PFSK-1 (cell line): ENCODE measurements at regions not wholly inside any gene's neighbourhood (a gene's known extent, or its start where the extent isn't known, plus 50 kb on each side); places are given as distances from the start of the nearest gene placed in this dataset.

ENCODE experiments used
- FOXP2 ChIP-seq: optimal IDR thresholded peaks from 2 replicates; pipeline ENCODE3; 2011; ENCODE audit warnings: borderline replicate concordance, control low read depth, inconsistent platforms; ENCODE audit not compliant: insufficient read depth; ENCODE audit errors: extremely low read length, extremely low read depth
- POLR2AphosphoS5 ChIP-seq: IDR thresholded peaks from 2 replicates; pipeline ENCODE4 v1.6.1; 2012; ENCODE audit warnings: low read depth, mild to moderate bottlenecking, control low read depth, low read length, moderate library complexity
- SIN3A ChIP-seq: IDR thresholded peaks from 2 replicates; pipeline ENCODE4 v1.6.1; 2012; ENCODE audit warnings: mild to moderate bottlenecking, low read length, moderate library complexity, borderline replicate concordance; ENCODE audit not compliant: insufficient read depth
- TAF1 ChIP-seq: IDR thresholded peaks from 2 replicates; pipeline ENCODE4 v1.6.1; 2012; ENCODE audit warnings: low read length, control low read depth, borderline replicate concordance; ENCODE audit not compliant: insufficient read depth
- TF ChIP-seq, protein P1 (sequence below), 2 experiments: IDR thresholded peaks; 2 replicates each; pipeline versions ENCODE4 v1.6.1 to v1.8.0; 2011 to 2012; ENCODE audit warnings: low read depth in 2 of 2, low read length in 2 of 2, control low read depth in 1 of 2, inconsistent platforms in 1 of 2, mild to moderate bottlenecking in 1 of 2, moderate library complexity in 1 of 2; ENCODE audit not compliant: insufficient read depth in 1 of 2

- TF ChIP-seq TAF1 (no peak), SIN3A (no peak), FOXP2 (no peak), POLR2AphosphoS5 (no peak)
- TF ChIP-seq, protein P1, sequence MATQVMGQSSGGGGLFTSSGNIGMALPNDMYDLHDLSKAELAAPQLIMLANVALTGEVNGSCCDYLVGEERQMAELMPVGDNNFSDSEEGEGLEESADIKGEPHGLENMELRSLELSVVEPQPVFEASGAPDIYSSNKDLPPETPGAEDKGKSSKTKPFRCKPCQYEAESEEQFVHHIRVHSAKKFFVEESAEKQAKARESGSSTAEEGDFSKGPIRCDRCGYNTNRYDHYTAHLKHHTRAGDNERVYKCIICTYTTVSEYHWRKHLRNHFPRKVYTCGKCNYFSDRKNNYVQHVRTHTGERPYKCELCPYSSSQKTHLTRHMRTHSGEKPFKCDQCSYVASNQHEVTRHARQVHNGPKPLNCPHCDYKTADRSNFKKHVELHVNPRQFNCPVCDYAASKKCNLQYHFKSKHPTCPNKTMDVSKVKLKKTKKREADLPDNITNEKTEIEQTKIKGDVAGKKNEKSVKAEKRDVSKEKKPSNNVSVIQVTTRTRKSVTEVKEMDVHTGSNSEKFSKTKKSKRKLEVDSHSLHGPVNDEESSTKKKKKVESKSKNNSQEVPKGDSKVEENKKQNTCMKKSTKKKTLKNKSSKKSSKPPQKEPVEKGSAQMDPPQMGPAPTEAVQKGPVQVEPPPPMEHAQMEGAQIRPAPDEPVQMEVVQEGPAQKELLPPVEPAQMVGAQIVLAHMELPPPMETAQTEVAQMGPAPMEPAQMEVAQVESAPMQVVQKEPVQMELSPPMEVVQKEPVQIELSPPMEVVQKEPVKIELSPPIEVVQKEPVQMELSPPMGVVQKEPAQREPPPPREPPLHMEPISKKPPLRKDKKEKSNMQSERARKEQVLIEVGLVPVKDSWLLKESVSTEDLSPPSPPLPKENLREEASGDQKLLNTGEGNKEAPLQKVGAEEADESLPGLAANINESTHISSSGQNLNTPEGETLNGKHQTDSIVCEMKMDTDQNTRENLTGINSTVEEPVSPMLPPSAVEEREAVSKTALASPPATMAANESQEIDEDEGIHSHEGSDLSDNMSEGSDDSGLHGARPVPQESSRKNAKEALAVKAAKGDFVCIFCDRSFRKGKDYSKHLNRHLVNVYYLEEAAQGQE (IDR thresholded peaks at IDR 0.05; ENCODE audit: insufficient read depth in 1 of 2, low read depth in 2 of 2, low read length in 2 of 2) = no peak
Observed at GRCh38 chr22:48714231-48714630, 1113.4 kb downstream of the BRD1 start.

DNA sequence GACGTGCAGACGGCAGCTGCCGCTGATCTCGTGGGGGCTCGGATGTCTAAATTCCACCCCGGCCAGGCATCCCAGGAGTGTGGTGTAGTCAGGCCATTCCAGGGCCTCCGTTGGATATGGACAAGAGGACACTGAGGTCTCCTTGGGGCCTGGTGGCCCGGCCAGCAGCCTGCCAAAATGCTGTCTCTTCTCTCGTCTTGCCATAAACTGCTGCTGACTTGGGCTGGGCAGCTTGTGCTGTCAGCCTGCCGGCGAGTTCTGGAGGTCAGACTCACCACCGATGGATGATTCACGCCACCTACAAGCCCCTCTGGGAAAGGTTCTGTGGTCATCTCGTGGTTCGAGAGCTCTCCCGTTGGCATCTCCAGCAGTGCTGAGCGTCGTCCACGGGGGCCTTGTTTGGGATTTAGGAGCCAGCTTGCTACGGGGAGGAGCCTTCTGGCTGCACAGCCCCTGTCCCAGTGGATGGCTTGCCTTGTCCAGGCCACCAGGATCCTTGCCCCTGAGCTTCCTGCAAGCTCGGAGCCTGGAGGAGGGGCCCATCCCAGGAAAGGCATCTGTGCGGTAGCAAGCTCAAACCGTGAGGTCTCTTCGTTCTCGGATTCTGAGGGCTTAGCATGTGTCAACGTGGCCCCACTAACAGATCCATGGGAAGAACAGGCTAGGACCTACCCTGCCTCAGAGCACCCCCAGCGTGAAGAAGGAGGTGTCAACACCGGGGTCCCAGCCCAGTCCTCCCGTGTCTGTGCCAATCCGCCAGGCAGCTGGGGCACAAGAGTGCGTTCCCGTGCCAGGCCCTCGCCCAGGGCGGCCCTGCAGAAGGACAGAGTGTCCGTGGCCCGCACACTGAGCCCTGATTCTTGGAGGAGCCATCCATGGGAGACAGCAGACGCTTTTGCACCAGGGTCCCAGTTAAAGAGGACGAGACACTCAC lies 1114.1 kb downstream of the BRD1 start:
- TF ChIP-seq, protein P1 (IDR thresholded peaks at IDR 0.05; ENCODE audit: insufficient read depth in 1 of 2, low read depth in 2 of 2, low read length in 2 of 2) = no peak
- no peak for TF ChIP-seq TAF1
- TF ChIP-seq SIN3A = no peak
- no peak for TF ChIP-seq POLR2AphosphoS5
- TF ChIP-seq FOXP2 = no peak

DNA sequence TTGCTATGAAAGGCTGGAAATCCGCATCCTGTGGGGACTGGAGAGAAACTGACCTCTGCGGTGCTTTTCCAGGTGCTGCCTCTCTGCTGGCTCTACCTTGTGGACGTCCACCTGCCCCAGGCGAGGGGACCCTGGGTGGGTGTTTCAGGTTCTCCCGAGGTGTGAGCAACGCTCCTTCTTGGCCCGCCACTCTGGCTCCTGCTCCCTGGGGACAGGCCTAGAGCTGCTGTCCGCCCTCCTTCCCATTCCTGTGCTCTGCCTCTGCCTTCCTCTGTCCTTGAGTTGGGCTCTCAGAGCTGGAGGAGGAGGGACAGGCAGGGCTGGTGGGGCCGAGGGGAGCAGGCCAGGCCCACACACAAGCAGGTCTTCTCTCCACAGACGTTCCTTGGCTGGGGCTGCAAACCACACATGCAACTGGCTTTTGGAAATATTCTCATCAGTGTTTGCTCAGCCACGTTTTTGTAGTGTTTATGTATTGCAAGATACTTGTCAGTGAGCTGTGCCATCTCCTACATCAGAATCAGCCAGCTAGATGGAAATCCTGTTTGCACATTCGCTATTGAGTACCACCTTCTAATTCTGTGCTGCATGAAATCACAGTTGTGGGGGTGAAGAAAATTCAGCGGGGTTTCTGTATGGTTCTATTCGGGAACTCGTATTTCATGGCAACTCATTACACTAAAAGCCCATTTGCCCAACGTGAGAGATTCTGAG lies 1115.0 kb downstream of the BRD1 start:
- TF ChIP-seq SIN3A = no peak
- TF ChIP-seq, protein P1 (IDR thresholded peaks at IDR 0.05; ENCODE audit: insufficient read depth in 1 of 2, low read depth in 2 of 2, low read length in 2 of 2) = no peak
- no peak for TF ChIP-seq TAF1
- TF ChIP-seq FOXP2 = no peak

DNA sequence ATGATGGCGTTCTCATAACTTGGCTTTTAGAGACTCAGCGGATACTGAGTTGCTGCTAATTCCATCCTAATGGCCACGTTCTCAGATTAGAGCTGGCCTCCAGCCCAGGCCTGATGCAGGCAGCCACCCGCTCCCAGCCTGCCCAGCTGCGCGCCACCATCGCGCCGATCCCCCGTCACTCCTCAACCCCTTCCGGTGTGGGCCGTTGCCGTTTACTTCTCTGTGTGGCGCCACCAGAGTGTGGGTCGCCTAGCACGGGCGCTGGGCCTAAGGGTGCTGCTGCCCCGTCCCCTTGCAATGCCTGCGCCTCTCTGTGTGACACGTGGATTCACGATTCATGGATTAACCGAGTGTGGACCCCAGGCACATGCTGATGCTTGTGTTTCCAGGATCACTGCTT lies 1116.0 kb downstream of the BRD1 start:
- TF ChIP-seq POLR2AphosphoS5 (no peak), FOXP2 (no peak), SIN3A (no peak), TAF1 (no peak)
- TF ChIP-seq, protein P1 (IDR thresholded peaks at IDR 0.05; ENCODE audit: insufficient read depth in 1 of 2, low read depth in 2 of 2, low read length in 2 of 2) = no peak
